ENCODE measurements at regions not wholly inside any gene's neighbourhood (a gene's known extent, or its start where the extent isn't known, plus 50 kb on each side); places are given as distances from the start of the nearest gene placed in this dataset.

GRCh38 chr13:80642641-80643040 is 301.7 kb upstream of the SPRY2 start:
- TF ChIP-seq POLR2A (IDR thresholded peaks at IDR 0.05; ENCODE audit: low read length) = no peak
- TF ChIP-seq CTCF (IDR thresholded peaks at IDR 0.05) = no peak

All from A549 (cell line).